ENCODE measurements at regions not wholly inside any gene's neighbourhood (a gene's known extent, or its start where the extent isn't known, plus 50 kb on each side); places are given as distances from the start of the nearest gene placed in this dataset.

- BruUV-seq (replicated peaks) = no TSS peak
- Mint-ChIP-seq H3K27me3 (ENCODE audit: insufficient read depth, unreplicated experiment) (peaks cover 3% of the 10 kb centered on the region), H3K4me3 (ENCODE audit: unreplicated experiment) (no peak overlapping the region), H3K36me3 (ENCODE audit: insufficient read depth, unreplicated experiment) (no peaks in the 10 kb centered on the region), H3K4me1 (ENCODE audit: low read depth, unreplicated experiment) (no peaks in the 10 kb centered on the region), H3K9me3 (ENCODE audit: unreplicated experiment) (peaks cover 18% of the 10 kb centered on the region), H3K27ac (ENCODE audit: unreplicated experiment) (no peak overlapping the region)
- no peak overlapping the region for H3K4me3 ChIP-seq (ENCODE audit: low read depth, low read length)
- ChIA-PET CTCF (no interaction called here), POLR2A (no interaction called here)
- no peaks in the 10 kb centered on the region for H3K36me3 ChIP-seq (ENCODE audit: control insufficient read depth, insufficient read depth, low read length)
- H3K4me1 ChIP-seq = no peaks in the 10 kb centered on the region
- no peaks in the 10 kb centered on the region for H3K27me3 ChIP-seq (replicated peaks; ENCODE audit: control insufficient read depth, insufficient read depth, low read length)
- DNase-seq = no peak
- TF ChIP-seq, protein P1, sequence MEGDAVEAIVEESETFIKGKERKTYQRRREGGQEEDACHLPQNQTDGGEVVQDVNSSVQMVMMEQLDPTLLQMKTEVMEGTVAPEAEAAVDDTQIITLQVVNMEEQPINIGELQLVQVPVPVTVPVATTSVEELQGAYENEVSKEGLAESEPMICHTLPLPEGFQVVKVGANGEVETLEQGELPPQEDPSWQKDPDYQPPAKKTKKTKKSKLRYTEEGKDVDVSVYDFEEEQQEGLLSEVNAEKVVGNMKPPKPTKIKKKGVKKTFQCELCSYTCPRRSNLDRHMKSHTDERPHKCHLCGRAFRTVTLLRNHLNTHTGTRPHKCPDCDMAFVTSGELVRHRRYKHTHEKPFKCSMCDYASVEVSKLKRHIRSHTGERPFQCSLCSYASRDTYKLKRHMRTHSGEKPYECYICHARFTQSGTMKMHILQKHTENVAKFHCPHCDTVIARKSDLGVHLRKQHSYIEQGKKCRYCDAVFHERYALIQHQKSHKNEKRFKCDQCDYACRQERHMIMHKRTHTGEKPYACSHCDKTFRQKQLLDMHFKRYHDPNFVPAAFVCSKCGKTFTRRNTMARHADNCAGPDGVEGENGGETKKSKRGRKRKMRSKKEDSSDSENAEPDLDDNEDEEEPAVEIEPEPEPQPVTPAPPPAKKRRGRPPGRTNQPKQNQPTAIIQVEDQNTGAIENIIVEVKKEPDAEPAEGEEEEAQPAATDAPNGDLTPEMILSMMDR (IDR thresholded peaks at IDR 0.05; ENCODE audit: insufficient read depth in 1 of 2, low read depth in 1 of 2, low read length in 1 of 2, severe bottlenecking in 1 of 2, unreplicated experiment in 1 of 2) = no peak
- H3K9me3 ChIP-seq = no peaks in the 10 kb centered on the region; the same call in 1 of the 2 replicates
- intact Hi-C loops (cut with micrococcal nuclease; ENCODE audit: unreplicated experiment) = no loop called here
Observed at GRCh38 chr16:64013856-64014255, 1108.0 kb downstream of the CDH11 start.

- H3K9me3 Mint-ChIP-seq (ENCODE audit: unreplicated experiment) = peaks cover 18% of the 10 kb centered on the region
- H3K4me3 Mint-ChIP-seq (ENCODE audit: unreplicated experiment) = no peak overlapping the region
- no peaks in the 10 kb centered on the region for H3K4me1 Mint-ChIP-seq (ENCODE audit: low read depth, unreplicated experiment)
- Histone ChIP-seq H3K27me3 (replicated peaks; ENCODE audit: control insufficient read depth, insufficient read depth, low read length) (no peaks in the 10 kb centered on the region), H3K4me3 (ENCODE audit: low read depth, low read length) (no peak overlapping the region), H3K4me1 (no peaks in the 10 kb centered on the region), H3K36me3 (ENCODE audit: control insufficient read depth, insufficient read depth, low read length) (no peaks in the 10 kb centered on the region), H3K9me3 (no peaks in the 10 kb centered on the region; the same call in 1 of the 2 replicates)
- H3K36me3 Mint-ChIP-seq (ENCODE audit: insufficient read depth, unreplicated experiment) = no peaks in the 10 kb centered on the region
- ChIA-PET POLR2A (no interaction called here), CTCF (no interaction called here)
- BruUV-seq (replicated peaks) = no TSS peak
- TF ChIP-seq, protein P1 (IDR thresholded peaks at IDR 0.05; ENCODE audit: insufficient read depth in 1 of 2, low read depth in 1 of 2, low read length in 1 of 2, severe bottlenecking in 1 of 2, unreplicated experiment in 1 of 2) = no peak
- H3K27ac Mint-ChIP-seq (ENCODE audit: unreplicated experiment) = no peak overlapping the region
- no peak for DNase-seq
- H3K27me3 Mint-ChIP-seq (ENCODE audit: insufficient read depth, unreplicated experiment) = no peaks in the 10 kb centered on the region
- intact Hi-C loops (cut with micrococcal nuclease; ENCODE audit: unreplicated experiment) = no loop called here
Observed at GRCh38 chr16:64012166-64012565, 1109.7 kb downstream of the CDH11 start.

- POLR2A ChIA-PET = no interaction called here
- CTCF ChIA-PET = no interaction called here
- no peak overlapping the region for H3K4me3 ChIP-seq (ENCODE audit: low read depth, low read length)
- no peaks in the 10 kb centered on the region for H3K4me1 Mint-ChIP-seq (ENCODE audit: low read depth, unreplicated experiment)
- H3K27me3 ChIP-seq (replicated peaks; ENCODE audit: control insufficient read depth, insufficient read depth, low read length) = no peaks in the 10 kb centered on the region
- H3K27ac Mint-ChIP-seq (ENCODE audit: unreplicated experiment) = no peak overlapping the region
- no peaks in the 10 kb centered on the region for H3K27me3 Mint-ChIP-seq (ENCODE audit: insufficient read depth, unreplicated experiment)
- no TSS peak for BruUV-seq (replicated peaks)
- peaks cover 18% of the 10 kb centered on the region for H3K9me3 Mint-ChIP-seq (ENCODE audit: unreplicated experiment)
- DNase-seq = no peak
- no peaks in the 10 kb centered on the region for H3K36me3 ChIP-seq (ENCODE audit: control insufficient read depth, insufficient read depth, low read length)
- TF ChIP-seq, protein P1 (IDR thresholded peaks at IDR 0.05; ENCODE audit: insufficient read depth in 1 of 2, low read depth in 1 of 2, low read length in 1 of 2, severe bottlenecking in 1 of 2, unreplicated experiment in 1 of 2) = no peak
- intact Hi-C loops (cut with micrococcal nuclease; ENCODE audit: unreplicated experiment) = no loop called here
- no peaks in the 10 kb centered on the region; the same call in 1 of the 2 replicates for H3K9me3 ChIP-seq
- no peaks in the 10 kb centered on the region for H3K36me3 Mint-ChIP-seq (ENCODE audit: insufficient read depth, unreplicated experiment)
- H3K4me1 ChIP-seq = no peaks in the 10 kb centered on the region
- H3K4me3 Mint-ChIP-seq (ENCODE audit: unreplicated experiment) = no peak overlapping the region
Observed at GRCh38 chr16:64011650-64012049, 1110.2 kb downstream of the CDH11 start.
